ENCODE measurements at regions not wholly inside any gene's neighbourhood (a gene's known extent, or its start where the extent isn't known, plus 50 kb on each side); places are given as distances from the start of the nearest gene placed in this dataset.

DNA sequence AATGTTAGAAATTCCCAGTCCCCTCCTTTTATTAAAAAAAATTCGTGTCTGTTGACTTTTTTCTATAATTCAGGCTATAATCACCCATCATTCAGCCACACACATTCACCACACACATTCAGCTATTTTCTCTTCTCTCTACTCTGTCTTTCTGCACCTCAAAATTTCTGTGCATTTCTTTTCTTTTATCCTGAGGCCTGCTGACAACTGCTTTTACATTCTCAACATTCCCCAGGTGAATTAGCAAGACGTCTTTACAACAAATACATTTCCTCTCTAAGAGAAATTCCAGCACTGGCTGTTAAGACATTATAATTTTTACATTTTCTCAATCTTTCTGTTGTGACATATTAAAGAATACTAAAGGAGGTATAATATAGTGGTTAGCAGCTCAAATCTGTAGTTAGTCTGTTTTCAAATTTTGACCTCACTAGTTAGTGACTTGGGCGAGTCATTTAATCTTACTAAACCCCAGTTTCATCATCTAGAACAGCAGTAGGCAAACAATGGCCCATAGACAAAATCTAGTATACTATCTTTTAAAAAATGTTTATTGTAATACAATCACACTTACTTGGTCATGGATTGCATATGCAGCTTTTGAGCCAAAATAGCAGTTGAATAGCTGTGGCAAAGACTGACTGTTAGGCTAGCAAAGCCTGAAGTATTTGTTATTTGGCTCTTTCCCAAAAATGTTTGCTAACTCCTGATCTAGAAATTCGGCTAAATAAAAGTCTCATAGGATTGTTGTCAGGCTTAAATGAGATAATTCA is 350.7 kb downstream of the NSUN3 start:
- no peaks in the 10 kb centered on the region for H3K36me3 ChIP-seq (ENCODE audit: control insufficient read depth, insufficient read depth, low read length)
- no peak for TF ChIP-seq CTCF (IDR thresholded peaks at IDR 0.05; ENCODE audit: insufficient read depth, low read length, poor library complexity, severe bottlenecking)
- no peaks in the 10 kb centered on the region for H3K27me3 ChIP-seq (ENCODE audit: control insufficient read depth, insufficient read depth, low read length)
- DNase-seq (ENCODE audit: low read depth): no peak
- H3K4me3 ChIP-seq (ENCODE audit: low read depth, low read length): no peak overlapping the region

GRCh38 chr3:94414418-94414817 is 351.6 kb downstream of the NSUN3 start:
- Histone ChIP-seq H3K36me3 (ENCODE audit: control insufficient read depth, insufficient read depth, low read length) (no peaks in the 10 kb centered on the region), H3K27me3 (ENCODE audit: control insufficient read depth, insufficient read depth, low read length) (no peaks in the 10 kb centered on the region), H3K4me3 (ENCODE audit: low read depth, low read length) (no peak overlapping the region)
- no peak for DNase-seq (ENCODE audit: low read depth)
- TF ChIP-seq CTCF (IDR thresholded peaks at IDR 0.05; ENCODE audit: insufficient read depth, low read length, poor library complexity, severe bottlenecking): no peak

GRCh38 chr3:94416768-94417167 is 353.9 kb downstream of the NSUN3 start:
- H3K36me3 ChIP-seq (ENCODE audit: control insufficient read depth, insufficient read depth, low read length): no peaks in the 10 kb centered on the region
- H3K27me3 ChIP-seq (ENCODE audit: control insufficient read depth, insufficient read depth, low read length): no peaks in the 10 kb centered on the region
- H3K4me3 ChIP-seq (ENCODE audit: low read depth, low read length): no peak overlapping the region
- no peak for TF ChIP-seq CTCF (IDR thresholded peaks at IDR 0.05; ENCODE audit: insufficient read depth, low read length, poor library complexity, severe bottlenecking)
- DNase-seq (ENCODE audit: low read depth): no peak

DNA sequence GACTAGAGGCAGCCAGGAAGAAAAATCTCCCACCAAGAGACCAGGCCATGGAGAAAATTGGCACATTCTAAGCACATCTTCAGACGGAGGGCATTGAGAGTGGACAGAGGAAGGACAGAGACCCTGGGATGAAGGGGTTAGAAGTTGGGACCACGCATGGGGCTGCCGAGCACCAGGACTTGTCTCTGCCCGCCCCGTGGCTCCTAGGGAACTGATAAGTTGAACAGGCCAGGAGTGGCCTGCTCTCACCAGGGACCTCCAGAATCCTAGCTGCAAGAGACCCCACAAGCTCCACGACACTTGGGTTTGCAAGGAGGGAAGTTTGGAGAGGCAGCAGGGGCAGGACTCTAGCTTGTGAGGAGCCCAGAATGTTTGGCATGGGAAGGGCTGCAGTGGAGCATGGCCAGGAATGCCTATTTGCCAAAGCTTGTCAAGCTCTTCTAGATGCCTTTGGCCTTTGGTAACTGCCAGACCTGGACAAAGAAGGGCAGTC is 355.1 kb downstream of the NSUN3 start:
- DNase-seq (ENCODE audit: low read depth): no peak
- Histone ChIP-seq H3K4me3 (ENCODE audit: low read depth, low read length) (no peak overlapping the region), H3K36me3 (ENCODE audit: control insufficient read depth, insufficient read depth, low read length) (no peaks in the 10 kb centered on the region)

GRCh38 chr3:94420931-94421330 is 358.1 kb downstream of the NSUN3 start:
- no peak for TF ChIP-seq CTCF (IDR thresholded peaks at IDR 0.05; ENCODE audit: insufficient read depth, low read length, poor library complexity, severe bottlenecking)
- no peak for DNase-seq (ENCODE audit: low read depth)
- Histone ChIP-seq H3K4me3 (ENCODE audit: low read depth, low read length) (no peak overlapping the region), H3K36me3 (ENCODE audit: control insufficient read depth, insufficient read depth, low read length) (no peaks in the 10 kb centered on the region), H3K27me3 (ENCODE audit: control insufficient read depth, insufficient read depth, low read length) (no peaks in the 10 kb centered on the region)

More for the DNA sequence above, 355.1 kb downstream of the NSUN3 start:
- no peaks in the 10 kb centered on the region for H3K27me3 ChIP-seq (ENCODE audit: control insufficient read depth, insufficient read depth, low read length)
- TF ChIP-seq CTCF (IDR thresholded peaks at IDR 0.05; ENCODE audit: insufficient read depth, low read length, poor library complexity, severe bottlenecking): no peak

- H3K4me3 ChIP-seq (ENCODE audit: low read depth, low read length): no peak overlapping the region
- H3K36me3 ChIP-seq (ENCODE audit: control insufficient read depth, insufficient read depth, low read length): no peaks in the 10 kb centered on the region
- no peak for DNase-seq (ENCODE audit: low read depth)
- no peaks in the 10 kb centered on the region for H3K27me3 ChIP-seq (ENCODE audit: control insufficient read depth, insufficient read depth, low read length)
- no peak for TF ChIP-seq CTCF (IDR thresholded peaks at IDR 0.05; ENCODE audit: insufficient read depth, low read length, poor library complexity, severe bottlenecking)
These were observed 360.7 kb downstream of the NSUN3 start for GRCh38 chr3:94423578-94423977.

Measured in kidney epithelial cell (primary cell).